Lung (tissue), 11 donors: ENCODE measurements at regions not wholly inside any gene's neighbourhood (a gene's known extent, or its start where the extent isn't known, plus 50 kb on each side); places are given as distances from the start of the nearest gene placed in this dataset.

Experiments used
- ATAC-seq: fragments of 200-7000 bp; cut with Tn5 transposase; one replicate; pipeline ENCODE4 v1.9.1; 2020; ENCODE audit warnings: moderate number of reproducible peaks; ENCODE audit not compliant: insufficient read depth, low FRiP score
- DNase-seq, 3 donors: peaks; one replicate each; pipeline ENCODE4 v3.0.0-alpha.2; 2013 to 2017
- H3K27ac ChIP-seq, 2 donors: one replicate each; pipeline ENCODE4 v1.5.1; 2013; ENCODE audit warnings: mild to moderate bottlenecking in 2 of 2, moderate library complexity in 2 of 2, control low read depth in 1 of 2, inconsistent platforms in 1 of 2, low read depth in 1 of 2, low read length in 1 of 2
- H3K27me3 ChIP-seq, 3 donors: one replicate each; pipeline ENCODE4 v1.5.1; 2013; ENCODE audit warnings: low read length in 2 of 3; ENCODE audit not compliant: control insufficient read depth in 3 of 3, insufficient read depth in 3 of 3
- H3K36me3 ChIP-seq, 4 donors: one replicate each; pipeline ENCODE4 v1.5.1; 2013; ENCODE audit warnings: low read length in 4 of 4, mild to moderate bottlenecking in 1 of 4, moderate library complexity in 1 of 4; ENCODE audit not compliant: control insufficient read depth in 4 of 4, insufficient read depth in 4 of 4
- H3K4me1 ChIP-seq, 5 donors: one replicate each; pipeline ENCODE4 v1.5.1; 2013; ENCODE audit warnings: low read length in 5 of 5, mild to moderate bottlenecking in 2 of 5, moderate library complexity in 1 of 5; ENCODE audit not compliant: control insufficient read depth in 5 of 5, insufficient read depth in 5 of 5
- H3K4me3 ChIP-seq: one replicate; pipeline ENCODE4 v1.5.1; 2013; ENCODE audit warnings: mild to moderate bottlenecking, control low read depth, moderate library complexity
- H3K9ac ChIP-seq, 2 donors: one replicate each; pipeline ENCODE4 v1.5.1; 2013; ENCODE audit warnings: low read length in 2 of 2, control low read depth in 1 of 2; ENCODE audit not compliant: insufficient read depth in 1 of 2
- H3K9me3 ChIP-seq, 4 donors: one replicate each; pipeline ENCODE4 v1.5.1; 2013; ENCODE audit warnings: low read length in 3 of 4, mild to moderate bottlenecking in 1 of 4, moderate library complexity in 1 of 4; ENCODE audit not compliant: control insufficient read depth in 4 of 4, insufficient read depth in 3 of 4
- CTCF ChIP-seq: IDR thresholded peaks from 2 replicates; pipeline ENCODE4 v1.5.1; 2012; ENCODE audit warnings: mild to moderate bottlenecking; ENCODE audit errors: control extremely low read depth, extremely low read depth
- WGBS, 2 donors: extraction: QIAGEN DNeasy Blood & Tissue Kit; methylation state at CpG; one replicate each; pipeline ENCODE4 v1.1.7; 2013; 5-methylcytosine and 5-hydroxymethylcytosine counted together
- donor health status: control.
- donor health status: control.
- donor health status: Bipolar disorder and iron deficiency.
- donor health status: healthy.
- donor health status: DM: yes; HTN: yes; CAD: no.

DNA sequence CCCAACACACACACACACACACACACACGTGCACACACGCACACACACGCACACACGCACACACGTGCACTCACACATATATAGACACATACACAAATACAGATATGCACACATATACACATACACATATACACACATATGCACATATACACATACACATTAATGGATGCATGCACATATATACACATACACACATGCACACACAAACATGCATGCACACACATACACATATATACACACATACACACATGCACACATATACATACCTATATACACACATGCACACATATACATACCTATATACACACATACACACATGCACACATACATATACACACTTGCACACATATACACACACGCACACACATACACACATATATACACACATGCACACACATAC, 312.4 kb upstream of the PFKP start:
- Histone ChIP-seq H3K27ac (no peak overlapping the region), H3K4me1 (no peaks in the 10 kb centered on the region), H3K36me3 (no peaks in the 10 kb centered on the region), H3K4me3 (no peak overlapping the region), H3K9me3 (peaks cover 0 to 2% (median 0%) of the 10 kb centered on the region in 4 donors), H3K27me3 (peaks cover 0 to 14% (median 14%) of the 10 kb centered on the region in 3 donors), H3K9ac (no peak overlapping the region)
- ATAC-seq (no peak), DNase-seq (no peak)
- 64 to 67% methylated on average over 6 of the region's 6 CpGs for WGBS, 2 donors
- no peak for TF ChIP-seq CTCF

- Histone ChIP-seq H3K4me1 (peaks cover 0 to 5% (median 0%) of the 10 kb centered on the region in 5 donors), H3K9me3 (no peaks in the 10 kb centered on the region), H3K9ac (no peak overlapping the region), H3K36me3 (no peaks in the 10 kb centered on the region), H3K4me3 (no peak overlapping the region), H3K27ac (no peak overlapping the region), H3K27me3 (peaks cover 0 to 20% (median 9%) of the 10 kb centered on the region in 3 donors)
- no peak for TF ChIP-seq CTCF
- WGBS, 2 donors = 94 to 95% methylated on average over 10 of the region's 10 CpGs
- no peak for DNase-seq
- no peak for ATAC-seq
Observed at GRCh38 chr10:2748287-2748686, 319.1 kb upstream of the PFKP start.

- H3K27ac ChIP-seq = no peak overlapping the region
- no peak for TF ChIP-seq CTCF
- ATAC-seq (no peak), DNase-seq (no peak)
- no peaks in the 10 kb centered on the region for H3K36me3 ChIP-seq
- peaks cover 0 to 5% (median 0%) of the 10 kb centered on the region in 5 donors for H3K4me1 ChIP-seq
- 92 to 93% methylated on average over 8 of the region's 8 CpGs for WGBS, 2 donors
- H3K27me3 ChIP-seq = peaks cover 0 to 18% (median 16%) of the 10 kb centered on the region in 3 donors
- no peaks in the 10 kb centered on the region for H3K9me3 ChIP-seq
- no peak overlapping the region for H3K9ac ChIP-seq
- no peak overlapping the region for H3K4me3 ChIP-seq
Observed at GRCh38 chr10:2746638-2747037, 320.7 kb upstream of the PFKP start.

GRCh38 chr10:2745666-2746065, 321.7 kb upstream of the PFKP start:
- Histone ChIP-seq H3K9me3 (no peaks in the 10 kb centered on the region), H3K27ac (no peak overlapping the region), H3K9ac (no peak overlapping the region), H3K27me3 (peaks cover 0 to 25% (median 23%) of the 10 kb centered on the region in 3 donors), H3K4me3 (no peak overlapping the region), H3K36me3 (no peaks in the 10 kb centered on the region), H3K4me1 (peaks cover 0 to 5% (median 0%) of the 10 kb centered on the region in 5 donors)
- no peak for ATAC-seq
- no peak for TF ChIP-seq CTCF
- DNase-seq = no peak
- WGBS, 2 donors = 82 to 96% methylated on average over 5 of the region's 5 CpGs
